ENCODE measurements at regions not wholly inside any gene's neighbourhood (a gene's known extent, or its start where the extent isn't known, plus 50 kb on each side); places are given as distances from the start of the nearest gene placed in this dataset.

- Histone ChIP-seq H3K4me1 (ENCODE audit: control insufficient read depth, low read depth, low read length) (no peaks in the 10 kb centered on the region), H3K36me3 (ENCODE audit: control insufficient read depth, low read depth, low read length) (no peaks in the 10 kb centered on the region), H3K9ac (ENCODE audit: low read length) (no peak overlapping the region), H3K4me3 (ENCODE audit: low read length) (no peak overlapping the region), H3K27ac (ENCODE audit: low read length) (no peak overlapping the region), H3K9me3 (ENCODE audit: control insufficient read depth, low read depth, low read length) (no peaks in the 10 kb centered on the region), H3K27me3 (ENCODE audit: control insufficient read depth, insufficient read depth, low read length) (no peaks in the 10 kb centered on the region)
These were observed 314.8 kb upstream of the C1orf87 start for GRCh38 chr1:60388092-60388987.

DNA sequence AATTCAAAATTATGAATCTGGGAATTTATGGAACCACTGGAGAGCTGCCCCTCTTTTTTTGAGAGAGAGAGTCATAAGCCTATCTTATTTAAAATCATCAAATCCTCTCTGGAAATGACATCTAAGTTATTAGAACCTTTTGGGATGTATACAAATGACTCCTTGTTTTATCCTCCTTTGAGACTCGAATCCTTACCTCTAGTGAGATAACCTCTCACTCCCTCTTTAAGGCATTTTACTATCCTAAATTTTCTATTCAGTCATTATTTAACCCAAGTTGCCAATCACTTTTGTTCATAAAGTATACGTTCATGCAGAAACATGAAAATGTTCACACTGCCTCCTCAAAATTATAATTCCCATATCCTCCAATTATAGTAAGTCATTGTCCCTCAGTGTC, 313.6 kb upstream of the C1orf87 start:
- H3K4me3 ChIP-seq (ENCODE audit: low read length) = no peak overlapping the region
- no peaks in the 10 kb centered on the region for H3K36me3 ChIP-seq (ENCODE audit: control insufficient read depth, low read depth, low read length)
- no peaks in the 10 kb centered on the region for H3K27me3 ChIP-seq (ENCODE audit: control insufficient read depth, insufficient read depth, low read length)
- no peak overlapping the region for H3K27ac ChIP-seq (ENCODE audit: low read length)
- H3K9ac ChIP-seq (ENCODE audit: low read length) = no peak overlapping the region
- no peaks in the 10 kb centered on the region for H3K4me1 ChIP-seq (ENCODE audit: control insufficient read depth, low read depth, low read length)
- H3K9me3 ChIP-seq (ENCODE audit: control insufficient read depth, low read depth, low read length) = no peaks in the 10 kb centered on the region

- no peaks in the 10 kb centered on the region for H3K36me3 ChIP-seq (ENCODE audit: control insufficient read depth, low read depth, low read length)
- no peaks in the 10 kb centered on the region for H3K9me3 ChIP-seq (ENCODE audit: control insufficient read depth, low read depth, low read length)
- H3K9ac ChIP-seq (ENCODE audit: low read length) = no peak overlapping the region
- no peaks in the 10 kb centered on the region for H3K4me1 ChIP-seq (ENCODE audit: control insufficient read depth, low read depth, low read length)
- no peak overlapping the region for H3K4me3 ChIP-seq (ENCODE audit: low read length)
- no peaks in the 10 kb centered on the region for H3K27me3 ChIP-seq (ENCODE audit: control insufficient read depth, insufficient read depth, low read length)
- no peak overlapping the region for H3K27ac ChIP-seq (ENCODE audit: low read length)
These were observed 312.7 kb upstream of the C1orf87 start for GRCh38 chr1:60386249-60386648.

DNA sequence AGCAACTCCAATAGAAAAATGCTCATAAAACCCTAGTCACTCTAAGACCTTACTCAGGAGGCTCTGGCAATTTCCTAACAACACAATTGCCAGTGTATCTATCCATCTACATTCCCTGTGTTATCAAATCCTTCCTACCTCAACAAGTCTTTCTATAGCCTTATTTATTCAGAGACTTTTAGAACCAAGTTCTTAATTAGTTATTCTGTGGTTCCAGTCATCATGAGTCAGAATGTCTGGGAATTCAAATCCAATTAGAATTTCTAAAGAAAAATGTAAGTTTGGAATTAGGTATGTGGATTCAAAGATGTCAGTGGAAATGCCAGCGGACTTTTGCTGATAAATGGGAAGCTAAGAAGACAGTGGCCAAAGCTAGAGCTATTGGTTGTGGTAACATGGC, 302.6 kb upstream of the C1orf87 start:
- Histone ChIP-seq H3K36me3 (ENCODE audit: control insufficient read depth, low read depth, low read length) (no peaks in the 10 kb centered on the region), H3K27ac (ENCODE audit: low read length) (no peak overlapping the region), H3K9ac (ENCODE audit: low read length) (no peak overlapping the region)

DNA sequence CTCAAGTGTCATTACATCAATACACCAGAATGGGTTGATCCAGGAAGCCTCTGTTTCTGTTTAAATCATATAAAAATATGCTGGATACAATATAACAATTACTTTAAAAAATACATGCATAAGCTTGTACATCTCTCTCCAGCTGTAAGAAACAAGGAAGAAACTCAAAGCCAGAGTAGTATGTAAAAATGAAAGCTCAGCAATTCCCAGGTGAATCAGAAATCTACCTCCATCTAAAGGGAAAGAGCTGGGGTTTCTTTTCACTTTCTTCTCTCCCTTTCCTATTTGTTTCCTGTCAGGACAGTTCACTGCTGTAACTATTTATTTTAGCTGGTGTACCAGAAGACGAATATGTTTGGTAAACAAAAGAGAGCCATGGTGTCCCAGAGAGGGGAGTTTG, 301.0 kb upstream of the C1orf87 start:
- H3K4me3 ChIP-seq (ENCODE audit: low read length) = no peak overlapping the region
- no peak overlapping the region for H3K9ac ChIP-seq (ENCODE audit: low read length)
- no peaks in the 10 kb centered on the region for H3K27me3 ChIP-seq (ENCODE audit: control insufficient read depth, insufficient read depth, low read length)
- no peaks in the 10 kb centered on the region for H3K9me3 ChIP-seq (ENCODE audit: control insufficient read depth, low read depth, low read length)
- H3K27ac ChIP-seq (ENCODE audit: low read length) = no peak overlapping the region
- no peaks in the 10 kb centered on the region for H3K4me1 ChIP-seq (ENCODE audit: control insufficient read depth, low read depth, low read length)
- no peaks in the 10 kb centered on the region for H3K36me3 ChIP-seq (ENCODE audit: control insufficient read depth, low read depth, low read length)

More for the DNA sequence above, 302.6 kb upstream of the C1orf87 start:
- no peaks in the 10 kb centered on the region for H3K9me3 ChIP-seq (ENCODE audit: control insufficient read depth, low read depth, low read length)
- H3K4me1 ChIP-seq (ENCODE audit: control insufficient read depth, low read depth, low read length) = no peaks in the 10 kb centered on the region
- H3K27me3 ChIP-seq (ENCODE audit: control insufficient read depth, insufficient read depth, low read length) = no peaks in the 10 kb centered on the region
- no peak overlapping the region for H3K4me3 ChIP-seq (ENCODE audit: low read length)

- H3K27me3 ChIP-seq (ENCODE audit: control insufficient read depth, insufficient read depth, low read length) = no peaks in the 10 kb centered on the region
These were observed 294.0 kb upstream of the C1orf87 start for GRCh38 chr1:60367532-60367931.

GRCh38 chr1:60359431-60359830, 285.9 kb upstream of the C1orf87 start:
- no peak overlapping the region for H3K4me3 ChIP-seq (ENCODE audit: low read length)
- H3K9ac ChIP-seq (ENCODE audit: low read length) = no peak overlapping the region
- no peaks in the 10 kb centered on the region for H3K4me1 ChIP-seq (ENCODE audit: control insufficient read depth, low read depth, low read length)
- no peaks in the 10 kb centered on the region for H3K9me3 ChIP-seq (ENCODE audit: control insufficient read depth, low read depth, low read length)
- no peaks in the 10 kb centered on the region for H3K36me3 ChIP-seq (ENCODE audit: control insufficient read depth, low read depth, low read length)
- H3K27ac ChIP-seq (ENCODE audit: low read length) = no peak overlapping the region
- no peaks in the 10 kb centered on the region for H3K27me3 ChIP-seq (ENCODE audit: control insufficient read depth, insufficient read depth, low read length)

More at GRCh38 chr1:60367532-60367931, 294.0 kb upstream of the C1orf87 start:
- no peak overlapping the region for H3K4me3 ChIP-seq (ENCODE audit: low read length)
- H3K9me3 ChIP-seq (ENCODE audit: control insufficient read depth, low read depth, low read length) = no peaks in the 10 kb centered on the region
- H3K27ac ChIP-seq (ENCODE audit: low read length) = no peak overlapping the region
- H3K36me3 ChIP-seq (ENCODE audit: control insufficient read depth, low read depth, low read length) = no peaks in the 10 kb centered on the region
- H3K4me1 ChIP-seq (ENCODE audit: control insufficient read depth, low read depth, low read length) = no peaks in the 10 kb centered on the region
- H3K9ac ChIP-seq (ENCODE audit: low read length) = no peak overlapping the region

DNA sequence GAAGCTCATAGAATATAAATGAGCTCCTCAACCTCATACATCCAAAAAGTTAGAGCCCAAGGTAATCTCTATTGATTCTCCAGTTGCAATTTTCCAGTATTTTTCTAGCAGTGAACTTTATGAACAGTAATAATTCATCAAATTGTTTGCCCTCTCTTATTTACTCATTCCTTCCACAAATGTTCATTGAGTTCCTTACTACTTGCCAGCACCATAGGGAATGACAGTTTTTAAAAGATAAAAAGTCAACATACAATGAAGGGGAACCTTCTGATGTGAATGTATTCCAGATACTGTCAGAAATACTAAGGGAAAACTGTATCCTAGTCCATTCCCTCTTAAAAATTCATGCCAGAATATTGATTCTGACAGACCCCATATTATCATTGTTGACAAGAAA, 277.0 kb upstream of the C1orf87 start:
- no peak overlapping the region for H3K4me3 ChIP-seq (ENCODE audit: low read length)
- H3K27me3 ChIP-seq (ENCODE audit: control insufficient read depth, insufficient read depth, low read length) = no peaks in the 10 kb centered on the region
- no peaks in the 10 kb centered on the region for H3K4me1 ChIP-seq (ENCODE audit: control insufficient read depth, low read depth, low read length)
- H3K27ac ChIP-seq (ENCODE audit: low read length) = no peak overlapping the region
- no peaks in the 10 kb centered on the region for H3K36me3 ChIP-seq (ENCODE audit: control insufficient read depth, low read depth, low read length)
- H3K9ac ChIP-seq (ENCODE audit: low read length) = no peak overlapping the region
- H3K9me3 ChIP-seq (ENCODE audit: control insufficient read depth, low read depth, low read length) = no peaks in the 10 kb centered on the region

DNA sequence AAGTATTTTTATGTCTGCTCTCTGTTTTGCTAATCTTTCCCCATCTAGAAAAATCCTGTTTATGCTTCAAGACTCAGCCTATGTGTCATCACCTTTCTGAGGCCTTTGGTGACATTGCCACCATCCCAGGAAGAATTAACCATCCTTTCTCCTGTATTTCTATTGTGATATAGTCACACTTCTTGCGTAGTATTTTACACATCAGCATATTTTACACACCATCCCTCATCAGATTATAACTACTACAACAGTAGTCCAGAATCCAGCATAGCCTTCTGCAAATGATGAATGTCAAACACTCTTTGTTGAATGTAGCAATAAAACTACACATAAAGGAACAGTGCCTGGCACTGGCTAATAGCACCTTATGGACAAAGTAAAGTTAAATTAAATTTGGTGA, 275.3 kb upstream of the C1orf87 start:
- Histone ChIP-seq H3K27me3 (ENCODE audit: control insufficient read depth, insufficient read depth, low read length) (no peaks in the 10 kb centered on the region), H3K27ac (ENCODE audit: low read length) (no peak overlapping the region), H3K4me3 (ENCODE audit: low read length) (no peak overlapping the region), H3K4me1 (ENCODE audit: control insufficient read depth, low read depth, low read length) (no peaks in the 10 kb centered on the region), H3K36me3 (ENCODE audit: control insufficient read depth, low read depth, low read length) (no peaks in the 10 kb centered on the region), H3K9me3 (ENCODE audit: control insufficient read depth, low read depth, low read length) (no peaks in the 10 kb centered on the region), H3K9ac (ENCODE audit: low read length) (no peak overlapping the region)

DNA sequence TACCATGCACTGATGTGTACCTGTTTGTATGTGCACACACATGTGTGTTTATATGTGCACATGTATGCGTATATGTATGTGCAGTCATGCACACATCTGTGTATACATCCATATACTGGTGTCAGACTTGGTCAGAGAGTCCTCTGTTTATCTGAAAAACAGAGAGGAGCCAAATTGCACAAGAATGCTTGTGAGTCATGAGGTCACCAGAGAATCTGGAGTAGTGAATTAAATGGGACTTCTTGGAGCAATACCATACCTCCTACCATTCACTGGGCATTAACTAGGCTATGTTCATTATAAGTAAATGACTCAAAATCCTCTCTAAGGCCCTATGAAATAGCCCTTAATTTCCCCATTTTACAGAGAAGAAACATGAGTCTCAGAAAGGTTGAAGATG, 272.1 kb upstream of the C1orf87 start:
- H3K36me3 ChIP-seq (ENCODE audit: control insufficient read depth, low read depth, low read length) = no peaks in the 10 kb centered on the region
- H3K9ac ChIP-seq (ENCODE audit: low read length) = no peak overlapping the region
- H3K4me3 ChIP-seq (ENCODE audit: low read length) = no peak overlapping the region
- no peaks in the 10 kb centered on the region for H3K4me1 ChIP-seq (ENCODE audit: control insufficient read depth, low read depth, low read length)
- H3K27ac ChIP-seq (ENCODE audit: low read length) = no peak overlapping the region
- no peaks in the 10 kb centered on the region for H3K9me3 ChIP-seq (ENCODE audit: control insufficient read depth, low read depth, low read length)
- H3K27me3 ChIP-seq (ENCODE audit: control insufficient read depth, insufficient read depth, low read length) = no peaks in the 10 kb centered on the region

DNA sequence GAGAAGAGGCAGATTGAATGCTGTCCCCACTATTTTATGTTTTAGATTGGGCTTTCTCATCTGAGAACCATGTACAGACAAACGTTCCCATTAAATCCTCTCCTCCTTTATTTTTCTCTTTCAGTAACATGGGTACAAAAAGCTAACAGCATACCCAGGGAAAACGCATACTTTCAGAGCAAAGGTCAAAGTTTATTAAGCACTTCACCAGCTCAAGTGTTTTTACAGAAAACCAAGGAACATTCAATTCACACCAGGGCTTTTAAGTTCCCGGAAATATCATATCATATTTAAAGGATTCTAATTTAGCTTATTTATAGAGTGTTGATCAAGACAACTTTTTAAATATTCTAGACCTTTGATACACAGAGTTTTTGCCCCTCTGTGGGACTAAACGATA, 271.5 kb upstream of the C1orf87 start:
- H3K36me3 ChIP-seq (ENCODE audit: control insufficient read depth, low read depth, low read length) = no peaks in the 10 kb centered on the region
- H3K9me3 ChIP-seq (ENCODE audit: control insufficient read depth, low read depth, low read length) = no peaks in the 10 kb centered on the region

DNA sequence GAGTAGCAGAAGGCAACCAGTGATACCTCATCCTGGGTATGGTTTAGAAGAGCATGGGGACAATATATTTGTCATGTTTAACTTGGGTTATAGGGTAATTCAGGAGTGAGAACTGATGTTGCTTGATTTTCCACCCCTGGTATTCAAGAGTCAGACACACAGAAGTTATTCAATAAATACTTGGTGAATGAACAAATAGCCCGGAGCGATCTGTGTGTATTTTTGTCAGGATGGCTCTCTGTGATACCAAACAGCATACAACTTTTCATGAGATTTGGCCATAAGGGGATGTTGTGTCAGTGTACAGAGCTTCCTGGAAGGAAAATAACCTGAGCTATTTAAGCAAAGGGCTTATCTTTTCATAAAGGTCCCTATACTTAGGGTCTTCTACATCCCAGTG, 270.2 kb upstream of the C1orf87 start:
- Histone ChIP-seq H3K4me3 (ENCODE audit: low read length) (no peak overlapping the region), H3K9ac (ENCODE audit: low read length) (no peak overlapping the region), H3K9me3 (ENCODE audit: control insufficient read depth, low read depth, low read length) (no peaks in the 10 kb centered on the region), H3K27ac (ENCODE audit: low read length) (no peak overlapping the region), H3K36me3 (ENCODE audit: control insufficient read depth, low read depth, low read length) (no peaks in the 10 kb centered on the region), H3K4me1 (ENCODE audit: control insufficient read depth, low read depth, low read length) (no peaks in the 10 kb centered on the region), H3K27me3 (ENCODE audit: control insufficient read depth, insufficient read depth, low read length) (no peaks in the 10 kb centered on the region)

More for the DNA sequence above, 271.5 kb upstream of the C1orf87 start:
- H3K27ac ChIP-seq (ENCODE audit: low read length) = no peak overlapping the region
- H3K4me1 ChIP-seq (ENCODE audit: control insufficient read depth, low read depth, low read length) = no peaks in the 10 kb centered on the region
- no peak overlapping the region for H3K9ac ChIP-seq (ENCODE audit: low read length)
- no peak overlapping the region for H3K4me3 ChIP-seq (ENCODE audit: low read length)
- H3K27me3 ChIP-seq (ENCODE audit: control insufficient read depth, insufficient read depth, low read length) = no peaks in the 10 kb centered on the region
